Keratinocyte (primary cell): ENCODE measurements at regions not wholly inside any gene's neighbourhood (a gene's known extent, or its start where the extent isn't known, plus 50 kb on each side); places are given as distances from the start of the nearest gene placed in this dataset.
"Not testable (repeated sequence)": the region's sequence is repeated elsewhere in the genome, so short reads cannot be mapped to it uniquely, and the experiment has no call there.

ENCODE experiments used
- EZH2 ChIP-seq: IDR thresholded peaks from one replicate; pipeline ENCODE4 v1.6.1; 2012; ENCODE audit warnings: inconsistent platforms, mild to moderate bottlenecking, low read length, moderate library complexity
- TF ChIP-seq, protein P1 (sequence below), 3 experiments: IDR thresholded peaks in 1 of 3; conservative IDR thresholded peaks in 1 of 3; optimal IDR thresholded peaks in 1 of 3; 2 replicates in 2 of 3; 3 replicates in 1 of 3; pipeline versions ENCODE3 to v1.5.1; 2011; ENCODE audit warnings: low read length in 3 of 3, mild to moderate bottlenecking in 3 of 3, moderate library complexity in 2 of 3, control low read depth in 1 of 3, inconsistent platforms in 1 of 3; ENCODE audit not compliant: insufficient read depth in 2 of 3; ENCODE audit errors: extremely low read depth in 1 of 3

DNA sequence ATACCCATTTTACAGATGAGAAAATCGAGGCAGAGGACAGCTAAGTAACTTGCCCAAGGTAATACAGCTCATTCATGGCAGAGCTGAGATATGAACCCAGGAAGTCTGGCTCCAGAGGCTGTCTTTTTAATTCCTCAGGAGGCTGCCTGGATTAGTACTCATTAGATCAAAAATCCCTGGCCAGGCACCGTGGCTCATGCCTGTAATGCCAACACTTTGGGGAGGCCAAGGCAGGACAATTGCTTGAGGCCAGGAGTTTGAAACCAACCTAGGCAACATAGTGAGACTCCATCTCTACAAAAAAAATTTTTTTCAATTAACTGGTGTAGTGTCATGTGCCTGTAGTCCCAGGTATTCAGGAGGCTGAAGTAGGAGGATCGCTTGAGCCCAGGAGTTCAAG is 291.4 kb downstream of the GOLGA6L6 start:
- TF ChIP-seq, protein P1, sequence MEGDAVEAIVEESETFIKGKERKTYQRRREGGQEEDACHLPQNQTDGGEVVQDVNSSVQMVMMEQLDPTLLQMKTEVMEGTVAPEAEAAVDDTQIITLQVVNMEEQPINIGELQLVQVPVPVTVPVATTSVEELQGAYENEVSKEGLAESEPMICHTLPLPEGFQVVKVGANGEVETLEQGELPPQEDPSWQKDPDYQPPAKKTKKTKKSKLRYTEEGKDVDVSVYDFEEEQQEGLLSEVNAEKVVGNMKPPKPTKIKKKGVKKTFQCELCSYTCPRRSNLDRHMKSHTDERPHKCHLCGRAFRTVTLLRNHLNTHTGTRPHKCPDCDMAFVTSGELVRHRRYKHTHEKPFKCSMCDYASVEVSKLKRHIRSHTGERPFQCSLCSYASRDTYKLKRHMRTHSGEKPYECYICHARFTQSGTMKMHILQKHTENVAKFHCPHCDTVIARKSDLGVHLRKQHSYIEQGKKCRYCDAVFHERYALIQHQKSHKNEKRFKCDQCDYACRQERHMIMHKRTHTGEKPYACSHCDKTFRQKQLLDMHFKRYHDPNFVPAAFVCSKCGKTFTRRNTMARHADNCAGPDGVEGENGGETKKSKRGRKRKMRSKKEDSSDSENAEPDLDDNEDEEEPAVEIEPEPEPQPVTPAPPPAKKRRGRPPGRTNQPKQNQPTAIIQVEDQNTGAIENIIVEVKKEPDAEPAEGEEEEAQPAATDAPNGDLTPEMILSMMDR (optimal IDR thresholded peaks at IDR 0.05 in 1 of 3, IDR thresholded peaks at IDR 0.05 in 1 of 3, conservative IDR thresholded peaks at IDR 0.05 in 1 of 3; ENCODE audit: extremely low read depth in 1 of 3, insufficient read depth in 2 of 3, low read length in 3 of 3), result not testable (repeated sequence)
- not testable (repeated sequence) for TF ChIP-seq EZH2
